ENCODE measurements at regions not wholly inside any gene's neighbourhood (a gene's known extent, or its start where the extent isn't known, plus 50 kb on each side); places are given as distances from the start of the nearest gene placed in this dataset.

GRCh38 chr6:130578713-130579112 is 212.9 kb downstream of the TMEM200A start:
- TF ChIP-seq CTCF (IDR thresholded peaks at IDR 0.05) (no peak), POLR2A (IDR thresholded peaks at IDR 0.05) (no peak)

All from uterus (tissue), 2 donors.